ENCODE measurements at regions not wholly inside any gene's neighbourhood (a gene's known extent, or its start where the extent isn't known, plus 50 kb on each side); places are given as distances from the start of the nearest gene placed in this dataset.

GRCh38 chr1:110763149-110763548 lies 88.4 kb upstream of the KCNA3 start:
- DNase-seq = no peak

- DNase-seq = no peak
These were observed 85.6 kb upstream of the KCNA3 start for GRCh38 chr1:110760321-110760720.

DNA sequence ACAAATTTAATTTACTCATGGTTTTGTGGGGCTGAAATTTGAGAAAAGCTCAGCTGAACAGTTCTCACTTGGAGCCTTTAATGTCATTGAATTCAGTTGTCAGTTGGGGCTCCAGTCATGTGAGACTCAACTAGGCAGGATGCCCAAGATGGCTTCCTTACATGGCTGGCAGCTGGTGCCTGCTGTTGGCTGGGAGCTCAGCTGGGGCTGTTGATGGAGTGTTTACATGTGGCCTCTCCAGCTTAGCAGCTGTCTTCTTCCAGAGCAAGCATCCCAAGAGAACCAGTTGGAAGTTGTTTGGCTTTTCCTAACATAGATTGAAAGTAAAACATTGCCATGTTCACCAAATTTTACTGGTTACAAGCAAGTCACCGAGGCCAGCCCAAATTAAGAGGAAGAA lies 81.8 kb upstream of the KCNA3 start:
- peak; percentile 92 for DNase-seq

- DNase-seq = no peak
These were observed 78.4 kb upstream of the KCNA3 start for GRCh38 chr1:110752941-110753725.

DNA sequence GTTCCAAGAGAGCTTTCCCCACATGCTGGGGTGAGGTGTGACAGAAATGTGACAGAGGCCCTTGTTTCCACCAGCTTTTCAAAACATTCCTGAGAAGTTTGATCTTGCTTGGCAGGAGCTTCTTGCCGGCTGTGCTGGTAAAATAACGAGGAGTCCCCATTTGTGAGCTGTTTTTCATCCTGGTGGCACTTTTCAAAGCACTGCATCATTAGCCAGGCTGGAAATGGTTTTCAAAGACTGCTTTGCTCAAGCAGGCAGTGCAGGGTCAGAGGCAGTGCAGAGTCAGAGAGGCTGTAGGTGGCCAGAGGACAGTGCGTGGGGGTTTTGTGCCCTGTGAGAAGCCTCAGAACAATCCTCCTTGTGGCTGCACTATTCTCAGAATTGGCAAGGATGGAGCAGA lies 75.8 kb upstream of the KCNA3 start:
- no peak for DNase-seq

DNA sequence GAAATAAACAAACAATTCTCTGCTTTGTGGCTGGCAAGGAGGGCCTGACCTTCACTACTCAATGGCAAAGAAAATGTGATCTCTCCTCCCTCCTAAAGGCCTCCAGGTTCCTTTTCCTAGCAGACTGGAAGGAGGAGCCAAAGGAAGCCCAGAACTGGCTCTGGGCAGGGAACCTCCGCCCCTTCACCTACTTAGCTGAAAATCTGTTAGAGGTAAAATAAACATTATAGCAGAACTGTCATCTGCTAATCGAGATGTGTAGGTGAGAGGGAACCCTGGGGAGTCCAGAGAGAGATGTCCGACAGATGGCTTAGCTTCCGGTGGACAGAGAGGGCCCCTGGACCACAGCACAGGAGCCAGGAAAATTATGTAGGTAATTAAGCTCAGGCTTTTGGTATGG lies 75.2 kb upstream of the KCNA3 start:
- no peak for DNase-seq

DNA sequence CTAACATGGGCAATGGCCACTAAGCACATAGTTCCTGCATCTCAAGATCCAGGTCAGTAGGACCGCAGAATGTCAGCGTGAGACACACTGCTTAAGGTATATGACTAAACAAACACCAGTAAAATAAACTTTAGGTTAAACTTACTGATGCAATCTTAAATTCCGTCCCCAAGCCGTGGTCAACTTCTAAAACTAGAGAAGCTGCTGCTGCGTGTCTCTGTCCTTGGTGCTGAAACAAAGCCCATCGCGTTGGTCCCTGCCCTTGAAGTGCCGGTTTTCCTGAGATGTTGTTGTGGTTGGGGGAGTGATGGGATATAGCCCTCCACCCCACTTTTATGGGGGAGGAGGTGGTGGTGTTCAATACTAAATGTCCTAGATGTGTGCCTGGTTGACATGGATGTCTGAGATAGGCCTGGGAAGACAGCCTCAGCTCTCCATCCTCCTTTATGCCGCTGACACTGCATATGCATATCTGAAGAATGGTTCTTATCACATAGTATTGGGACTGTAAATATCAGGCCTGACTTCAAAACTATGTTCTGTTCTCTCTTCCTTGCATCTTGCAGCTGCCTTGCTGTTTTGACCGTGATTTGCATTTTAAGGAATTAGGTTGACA lies 72.0 kb upstream of the KCNA3 start:
- DNase-seq = peak; percentile 33

- DNase-seq = no peak
These were observed 68.7 kb upstream of the KCNA3 start for GRCh38 chr1:110743397-110743796.

DNA sequence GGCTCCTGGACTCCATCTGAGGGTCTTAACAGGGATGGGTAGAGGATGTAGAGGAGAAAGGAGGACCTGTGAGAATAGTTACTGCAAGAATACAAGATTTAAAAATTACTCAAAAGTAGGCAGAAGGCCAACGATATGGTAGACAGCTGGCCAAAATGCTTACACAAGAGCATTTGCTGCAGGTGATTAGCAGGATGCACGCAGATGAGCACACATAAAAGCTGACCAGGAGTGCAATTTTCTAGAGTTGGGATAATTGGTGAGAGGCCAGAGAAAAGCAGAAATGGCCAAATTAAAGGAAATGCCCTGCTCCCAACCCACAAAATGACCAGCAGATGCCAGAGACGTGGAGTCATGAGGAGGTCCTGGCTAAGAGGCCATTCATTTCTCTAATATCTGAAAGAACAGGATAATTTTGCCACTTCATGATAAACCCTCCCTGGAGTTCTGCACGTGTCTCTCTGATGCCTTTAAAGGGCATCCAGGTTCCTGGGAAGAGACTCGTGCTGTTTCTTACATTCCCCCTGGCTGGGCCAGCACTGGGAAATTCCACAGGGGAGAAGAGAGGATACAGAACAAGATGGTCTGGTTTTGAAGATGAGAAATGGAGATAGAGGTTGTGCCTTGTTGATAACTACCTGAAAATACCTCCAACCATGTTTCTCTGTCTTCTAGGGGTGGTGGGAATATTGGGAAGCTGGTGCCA lies 62.3 kb upstream of the KCNA3 start:
- no peak for DNase-seq

DNA sequence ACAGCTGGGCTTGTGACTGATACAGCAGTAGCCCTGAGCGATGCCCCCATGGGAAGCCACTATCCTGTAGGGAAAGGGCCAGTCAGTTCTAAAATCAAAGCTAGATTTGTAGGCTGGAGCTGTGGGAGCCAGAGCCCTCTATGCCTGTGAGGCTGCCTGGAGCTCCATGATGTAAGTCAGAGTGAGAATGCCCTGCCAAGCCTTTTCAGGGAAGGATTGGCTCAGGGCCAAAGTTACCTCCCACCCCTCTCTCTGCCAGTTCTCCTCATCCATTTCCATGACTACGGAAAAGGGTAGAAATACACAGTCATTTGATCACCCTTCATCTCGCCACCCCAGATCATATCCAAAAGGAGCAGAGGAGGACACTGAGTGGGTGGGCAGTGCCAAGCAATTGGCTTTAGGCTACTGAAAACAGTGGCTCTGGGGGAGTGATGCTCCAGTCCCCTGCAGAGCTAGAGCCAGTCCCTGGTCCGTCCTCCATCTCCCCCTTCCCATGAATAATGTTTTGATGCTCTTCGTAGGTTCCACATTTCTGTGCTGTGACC lies 59.5 kb upstream of the KCNA3 start:
- DNase-seq = no peak

- no peak for DNase-seq
These were observed 56.8 kb upstream of the KCNA3 start for GRCh38 chr1:110731529-110731928.

DNA sequence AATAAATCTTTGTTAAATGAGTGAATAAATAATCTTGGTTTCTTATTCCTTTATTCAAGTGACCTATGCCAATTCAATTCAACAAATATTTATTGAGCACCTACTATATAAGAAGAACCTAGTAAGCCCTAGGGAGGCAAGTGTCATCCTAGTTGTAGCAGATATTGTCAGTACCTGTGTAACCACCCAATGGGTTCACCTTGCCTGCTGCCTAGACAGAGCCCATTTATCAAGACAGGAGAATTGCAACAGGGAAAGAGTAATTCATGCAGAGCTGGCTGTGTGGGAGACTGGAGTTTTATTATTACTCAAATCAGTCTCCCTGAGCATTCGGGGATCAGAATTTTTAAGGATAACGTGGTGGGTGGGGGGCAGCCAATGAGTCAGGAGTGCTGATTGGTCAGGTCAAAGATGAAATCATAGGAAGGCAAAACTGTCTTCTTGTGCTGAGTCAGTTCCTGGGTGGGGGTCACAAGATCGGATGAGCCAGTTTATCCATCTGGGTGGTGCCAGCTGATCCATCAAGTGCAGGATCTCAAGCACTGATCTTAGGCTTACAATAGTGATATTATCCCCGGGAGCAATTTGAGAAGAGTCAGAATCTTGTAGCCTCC lies 53.8 kb upstream of the KCNA3 start:
- no peak for DNase-seq

GRCh38 chr1:110727246-110727645 lies 52.5 kb upstream of the KCNA3 start:
- no peak for DNase-seq

DNA sequence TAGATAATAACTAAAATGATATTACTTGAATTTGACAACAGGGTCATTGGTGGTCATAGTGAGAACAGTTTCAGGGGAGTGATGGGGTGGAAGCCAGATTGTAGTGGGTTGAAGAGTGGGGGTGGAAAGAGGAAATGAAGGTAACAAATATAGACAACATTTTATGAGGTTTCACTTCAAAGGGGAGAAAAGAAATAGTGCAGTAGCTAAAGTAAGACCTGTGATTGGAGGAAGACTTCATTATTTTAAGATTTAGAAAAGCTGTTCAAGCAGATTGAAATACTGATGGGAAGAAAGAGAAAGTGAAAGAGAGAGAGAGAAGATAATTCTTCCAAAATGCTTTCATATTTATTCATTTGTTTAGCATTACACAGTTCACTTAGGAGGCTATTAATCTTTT lies 52.0 kb upstream of the KCNA3 start:
- DNase-seq = no peak

Measured in DMS53 (cell line).